Endothelial cell of hepatic sinusoid (primary cell): ENCODE measurements at regions not wholly inside any gene's neighbourhood (a gene's known extent, or its start where the extent isn't known, plus 50 kb on each side); places are given as distances from the start of the nearest gene placed in this dataset.

ENCODE experiments used
- in situ Hi-C: cut with HindIII; loops from 2 replicates; pipeline ENCODE4 v1.10.0; 2017; ENCODE audit warnings: low sequenced_read_pairs

- in situ Hi-C loops: no loop called here
These were observed 188.4 kb downstream of the SH3BP4 start for GRCh38 chr2:235139956-235140800.

GRCh38 chr2:235140801-235141081 is 188.9 kb downstream of the SH3BP4 start:
- in situ Hi-C loops: no loop called here

GRCh38 chr2:235141411-235142128 is 189.8 kb downstream of the SH3BP4 start:
- in situ Hi-C loops: no loop called here

- in situ Hi-C loops: no loop called here
These were observed 190.8 kb downstream of the SH3BP4 start for GRCh38 chr2:235142601-235143000.

GRCh38 chr2:235143789-235144188 is 192.0 kb downstream of the SH3BP4 start:
- in situ Hi-C loops: no loop called here

- in situ Hi-C loops: no loop called here
These were observed 192.5 kb downstream of the SH3BP4 start for GRCh38 chr2:235144291-235144690.

GRCh38 chr2:235146206-235146605 is 194.4 kb downstream of the SH3BP4 start:
- in situ Hi-C loops: no loop called here

- in situ Hi-C loops: no loop called here
These were observed 195.2 kb downstream of the SH3BP4 start for GRCh38 chr2:235146871-235147565.

- in situ Hi-C loops: no loop called here
These were observed 196.7 kb downstream of the SH3BP4 start for GRCh38 chr2:235148201-235149170.

- in situ Hi-C loops: no loop called here
These were observed 197.4 kb downstream of the SH3BP4 start for GRCh38 chr2:235149240-235149659.

GRCh38 chr2:235149736-235150135 is 197.9 kb downstream of the SH3BP4 start:
- in situ Hi-C loops: no loop called here

- in situ Hi-C loops: no loop called here
These were observed 199.3 kb downstream of the SH3BP4 start for GRCh38 chr2:235151152-235151551.

- in situ Hi-C loops: no loop called here
These were observed 203.3 kb downstream of the SH3BP4 start for GRCh38 chr2:235155163-235155562.

- in situ Hi-C loops: no loop called here
These were observed 204.2 kb downstream of the SH3BP4 start for GRCh38 chr2:235156055-235156454.

- in situ Hi-C loops: no loop called here
These were observed 206.1 kb downstream of the SH3BP4 start for GRCh38 chr2:235157746-235158482.

GRCh38 chr2:235160281-235160810 is 208.5 kb downstream of the SH3BP4 start:
- in situ Hi-C loops: no loop called here

- in situ Hi-C loops: no loop called here
These were observed 209.7 kb downstream of the SH3BP4 start for GRCh38 chr2:235161565-235161964.

GRCh38 chr2:235162082-235162836 is 210.4 kb downstream of the SH3BP4 start:
- in situ Hi-C loops: no loop called here

- in situ Hi-C loops: no loop called here
These were observed 211.0 kb downstream of the SH3BP4 start for GRCh38 chr2:235162837-235163197.
